Neural progenitor cell (in vitro differentiated cells): ENCODE measurements at regions not wholly inside any gene's neighbourhood (a gene's known extent, or its start where the extent isn't known, plus 50 kb on each side); places are given as distances from the start of the nearest gene placed in this dataset.

ENCODE experiments used
- DNase-seq: peaks from one replicate; pipeline ENCODE4 v3.0.0-alpha.2; 2016; ENCODE audit warnings: low spot score
- H2AFZ ChIP-seq: fragments of 200-600 bp; sonication (generic); replicated peaks from 2 replicates; pipeline ENCODE4 v1.6.1; 2016; ENCODE audit warnings: antibody characterized with exemption
- H3F3A ChIP-seq: fragments of 200-600 bp; sonication (generic); 2 replicates; pipeline ENCODE4 v1.6.1; 2016; ENCODE audit warnings: antibody characterized with exemption, low read depth
- H3K27ac ChIP-seq: fragments of 200-600 bp; sonication (generic); 2 replicates; pipeline ENCODE4 v1.5.1; 2016; ENCODE audit warnings: mild to moderate bottlenecking
- H3K27me3 ChIP-seq: fragments of 200-600 bp; sonication (generic); 2 replicates; pipeline ENCODE4 v1.6.1; 2016; ENCODE audit warnings: mild to moderate bottlenecking, moderate library complexity
- H3K36me3 ChIP-seq: fragments of 200-600 bp; sonication (generic); 2 replicates; pipeline ENCODE4 v1.5.1; 2016
- H3K4me1 ChIP-seq: fragments of 200-600 bp; sonication (generic); 2 replicates; pipeline ENCODE4 v1.6.1; 2016; ENCODE audit warnings: mixed run types
- H3K4me2 ChIP-seq: fragments of 200-600 bp; sonication (generic); 2 replicates; pipeline ENCODE4 v1.6.1; 2016
- H3K4me3 ChIP-seq: fragments of 200-600 bp; sonication (generic); 2 replicates; pipeline ENCODE4 v1.5.1; 2016
- H3K79me2 ChIP-seq: fragments of 200-600 bp; sonication (generic); 2 replicates; pipeline ENCODE4 v1.6.1; 2016; ENCODE audit warnings: low read depth
- H3K9ac ChIP-seq: fragments of 200-600 bp; sonication (generic); 2 replicates; pipeline ENCODE4 v1.6.1; 2016
- H3K9me3 ChIP-seq: fragments of 200-600 bp; sonication (generic); 2 replicates; pipeline ENCODE4 v1.5.1; 2016; ENCODE audit warnings: low read depth
- H4K20me1 ChIP-seq: fragments of 200-600 bp; sonication (generic); 2 replicates; pipeline ENCODE4 v1.6.1; 2016; ENCODE audit warnings: low read depth
- H3K27ac Mint-ChIP-seq: 3 replicates; pipeline ENCODE4 v1.8.0; 2021; ENCODE audit warnings: mixed read lengths
- H3K27me3 Mint-ChIP-seq: 2 replicates; pipeline ENCODE4 v1.8.0; 2022; ENCODE audit warnings: low read depth, mild to moderate bottlenecking, inconsistent platforms, moderate library complexity, mixed read lengths; ENCODE audit not compliant: insufficient read depth
- H3K36me3 Mint-ChIP-seq: 3 replicates; pipeline ENCODE4 v1.8.0; 2021; ENCODE audit warnings: mixed read lengths
- H3K4me1 Mint-ChIP-seq: 3 replicates; pipeline ENCODE4 v1.8.0; 2021; ENCODE audit warnings: mixed read lengths
- H3K4me3 Mint-ChIP-seq: 3 replicates; pipeline ENCODE4 v1.8.0; 2021; ENCODE audit warnings: mild to moderate bottlenecking, moderate library complexity, mixed read lengths
- H3K9me3 Mint-ChIP-seq: 3 replicates; pipeline ENCODE4 v1.8.0; 2020; ENCODE audit warnings: mixed read lengths
- EZH2 ChIP-seq: fragments of 200-600 bp; sonication (generic); IDR thresholded peaks from 2 replicates; pipeline ENCODE4 v1.6.1; 2017; ENCODE audit warnings: antibody characterized with exemption, mild to moderate bottlenecking, moderate library complexity
- EZH2phosphoT487 ChIP-seq: fragments of 200-600 bp; sonication (generic); IDR thresholded peaks from 2 replicates; pipeline ENCODE4 v1.6.1; 2017; ENCODE audit warnings: antibody characterized with exemption
- TF ChIP-seq, protein P1 (sequence below): fragments of 200-600 bp; sonication (generic); IDR thresholded peaks from 2 replicates; pipeline ENCODE4 v1.5.1; 2017; ENCODE audit warnings: antibody characterized with exemption, mild to moderate bottlenecking

DNA sequence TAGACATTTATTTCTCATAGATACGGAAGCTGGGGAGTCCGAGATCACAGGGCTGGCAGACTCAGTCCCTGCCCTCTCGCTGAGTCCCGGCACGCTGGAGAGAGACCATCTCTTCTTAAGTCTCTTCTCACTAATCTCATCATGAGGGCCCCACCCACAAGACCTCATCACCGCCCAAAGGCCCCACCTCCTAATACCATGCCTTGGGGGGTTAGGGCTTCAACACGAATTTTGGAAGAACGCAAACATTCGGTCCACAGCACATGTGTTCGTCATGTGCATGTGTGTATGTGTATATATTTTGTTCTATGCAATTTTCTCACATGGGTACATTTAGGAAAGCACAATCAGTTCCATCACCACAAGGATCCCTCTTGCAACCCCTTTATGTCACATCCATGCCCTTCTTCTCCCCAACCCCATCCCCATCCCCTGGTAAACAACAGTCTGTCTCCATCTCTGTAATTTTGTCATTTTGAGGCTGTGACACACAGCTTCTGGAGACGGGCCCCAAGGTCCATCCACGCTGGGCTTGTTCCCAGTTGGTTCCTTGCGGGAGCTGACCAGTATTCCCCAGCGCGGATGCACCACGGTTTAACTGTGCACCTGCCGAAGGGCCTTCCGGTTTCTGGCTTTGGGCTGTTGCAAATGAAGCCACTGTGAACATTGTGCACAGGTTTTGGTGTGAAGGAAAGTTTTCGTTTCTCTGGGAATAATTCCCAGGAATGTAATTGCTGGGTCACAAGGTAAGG is 317.5 kb upstream of the DIO3 start:
- Histone ChIP-seq H3K36me3 (no peaks in the 10 kb centered on the region), H3K9me3 (no peaks in the 10 kb centered on the region), H4K20me1 (no peaks in the 10 kb centered on the region), H3K4me3 (no peak overlapping the region), H3K27ac (no peak overlapping the region), H2AFZ (no peak overlapping the region), H3K4me2 (no peak overlapping the region), H3K79me2 (no peaks in the 10 kb centered on the region), H3K4me1 (no peaks in the 10 kb centered on the region), H3K27me3 (no peaks in the 10 kb centered on the region), H3F3A (no peaks in the 10 kb centered on the region), H3K9ac (no peak overlapping the region)
- Mint-ChIP-seq H3K4me1 (peaks cover 5% of the 10 kb centered on the region), H3K27me3 (peaks cover 2% of the 10 kb centered on the region), H3K36me3 (no peaks in the 10 kb centered on the region), H3K4me3 (no peak overlapping the region), H3K27ac (no peak overlapping the region), H3K9me3 (peaks cover 4% of the 10 kb centered on the region)
- no peak for DNase-seq
- TF ChIP-seq EZH2: no peak
- TF ChIP-seq, protein P1, sequence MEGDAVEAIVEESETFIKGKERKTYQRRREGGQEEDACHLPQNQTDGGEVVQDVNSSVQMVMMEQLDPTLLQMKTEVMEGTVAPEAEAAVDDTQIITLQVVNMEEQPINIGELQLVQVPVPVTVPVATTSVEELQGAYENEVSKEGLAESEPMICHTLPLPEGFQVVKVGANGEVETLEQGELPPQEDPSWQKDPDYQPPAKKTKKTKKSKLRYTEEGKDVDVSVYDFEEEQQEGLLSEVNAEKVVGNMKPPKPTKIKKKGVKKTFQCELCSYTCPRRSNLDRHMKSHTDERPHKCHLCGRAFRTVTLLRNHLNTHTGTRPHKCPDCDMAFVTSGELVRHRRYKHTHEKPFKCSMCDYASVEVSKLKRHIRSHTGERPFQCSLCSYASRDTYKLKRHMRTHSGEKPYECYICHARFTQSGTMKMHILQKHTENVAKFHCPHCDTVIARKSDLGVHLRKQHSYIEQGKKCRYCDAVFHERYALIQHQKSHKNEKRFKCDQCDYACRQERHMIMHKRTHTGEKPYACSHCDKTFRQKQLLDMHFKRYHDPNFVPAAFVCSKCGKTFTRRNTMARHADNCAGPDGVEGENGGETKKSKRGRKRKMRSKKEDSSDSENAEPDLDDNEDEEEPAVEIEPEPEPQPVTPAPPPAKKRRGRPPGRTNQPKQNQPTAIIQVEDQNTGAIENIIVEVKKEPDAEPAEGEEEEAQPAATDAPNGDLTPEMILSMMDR: no peak
- TF ChIP-seq EZH2phosphoT487: no peak

DNA sequence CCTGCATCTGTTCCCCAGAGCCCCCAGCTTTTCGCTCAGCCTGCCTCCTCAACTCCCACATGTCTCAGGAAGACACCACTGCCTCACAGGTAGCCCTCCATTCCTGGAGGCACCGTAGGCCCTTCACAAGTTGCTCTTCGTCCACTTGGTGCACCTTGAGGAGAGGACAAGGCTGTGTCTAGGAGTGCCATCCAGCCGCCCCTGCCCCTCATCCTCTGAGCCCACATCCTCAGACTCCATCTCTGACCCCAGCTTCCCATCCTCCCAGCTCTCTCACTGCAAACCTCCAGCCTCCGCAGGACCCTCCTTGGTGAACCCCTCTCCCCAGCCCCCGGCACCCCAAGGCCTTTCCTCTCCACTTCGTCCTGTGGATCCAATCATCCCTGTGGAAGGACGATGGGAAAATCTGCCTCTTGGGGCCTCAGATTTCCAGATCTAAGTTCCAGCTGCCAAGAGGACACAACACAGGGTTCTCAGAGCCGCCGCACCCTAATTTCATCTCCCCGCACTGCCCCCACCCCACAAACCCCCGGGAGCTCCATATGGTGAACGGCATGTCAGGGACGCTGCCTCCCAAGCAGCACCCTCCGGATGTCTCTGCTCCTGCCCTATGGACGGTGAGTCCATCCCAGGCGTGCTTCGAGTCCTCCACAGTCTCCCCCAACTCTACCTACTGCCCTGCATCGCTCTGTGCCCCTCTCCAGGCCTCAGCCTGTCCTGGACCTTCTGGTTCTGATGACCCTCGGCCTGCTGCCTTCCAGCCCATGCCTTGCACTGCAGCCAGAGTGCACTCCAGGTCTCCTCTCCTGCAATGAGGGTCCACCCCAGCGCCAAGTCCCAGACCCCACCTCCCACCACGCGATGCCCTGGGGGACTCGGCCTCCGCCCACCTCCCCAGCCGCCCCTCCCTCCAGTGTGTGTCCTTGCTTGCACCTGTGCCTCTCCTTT is 314.1 kb upstream of the DIO3 start:
- no peak overlapping the region for H3K4me2 ChIP-seq
- H3K27me3 Mint-ChIP-seq: peaks cover 2% of the 10 kb centered on the region
- H3K9ac ChIP-seq: no peak overlapping the region
- no peaks in the 10 kb centered on the region for H4K20me1 ChIP-seq
- H3K27me3 ChIP-seq: no peaks in the 10 kb centered on the region
- H3K36me3 ChIP-seq: no peaks in the 10 kb centered on the region
- no peaks in the 10 kb centered on the region for H3K9me3 ChIP-seq
- no peak for TF ChIP-seq EZH2phosphoT487
- TF ChIP-seq, protein P1: no peak
- no peak for TF ChIP-seq EZH2
- H3K9me3 Mint-ChIP-seq: peaks cover 4% of the 10 kb centered on the region
- no peaks in the 10 kb centered on the region for H3K4me1 ChIP-seq
- no peaks in the 10 kb centered on the region for H3F3A ChIP-seq
- H3K4me3 Mint-ChIP-seq: no peak overlapping the region
- H3K4me1 Mint-ChIP-seq: no peaks in the 10 kb centered on the region
- H3K27ac ChIP-seq: no peak overlapping the region
- no peak overlapping the region for H3K27ac Mint-ChIP-seq
- H3K36me3 Mint-ChIP-seq: no peaks in the 10 kb centered on the region
- no peak overlapping the region for H3K4me3 ChIP-seq
- H2AFZ ChIP-seq: no peak overlapping the region
- no peak for DNase-seq
- H3K79me2 ChIP-seq: no peaks in the 10 kb centered on the region

DNA sequence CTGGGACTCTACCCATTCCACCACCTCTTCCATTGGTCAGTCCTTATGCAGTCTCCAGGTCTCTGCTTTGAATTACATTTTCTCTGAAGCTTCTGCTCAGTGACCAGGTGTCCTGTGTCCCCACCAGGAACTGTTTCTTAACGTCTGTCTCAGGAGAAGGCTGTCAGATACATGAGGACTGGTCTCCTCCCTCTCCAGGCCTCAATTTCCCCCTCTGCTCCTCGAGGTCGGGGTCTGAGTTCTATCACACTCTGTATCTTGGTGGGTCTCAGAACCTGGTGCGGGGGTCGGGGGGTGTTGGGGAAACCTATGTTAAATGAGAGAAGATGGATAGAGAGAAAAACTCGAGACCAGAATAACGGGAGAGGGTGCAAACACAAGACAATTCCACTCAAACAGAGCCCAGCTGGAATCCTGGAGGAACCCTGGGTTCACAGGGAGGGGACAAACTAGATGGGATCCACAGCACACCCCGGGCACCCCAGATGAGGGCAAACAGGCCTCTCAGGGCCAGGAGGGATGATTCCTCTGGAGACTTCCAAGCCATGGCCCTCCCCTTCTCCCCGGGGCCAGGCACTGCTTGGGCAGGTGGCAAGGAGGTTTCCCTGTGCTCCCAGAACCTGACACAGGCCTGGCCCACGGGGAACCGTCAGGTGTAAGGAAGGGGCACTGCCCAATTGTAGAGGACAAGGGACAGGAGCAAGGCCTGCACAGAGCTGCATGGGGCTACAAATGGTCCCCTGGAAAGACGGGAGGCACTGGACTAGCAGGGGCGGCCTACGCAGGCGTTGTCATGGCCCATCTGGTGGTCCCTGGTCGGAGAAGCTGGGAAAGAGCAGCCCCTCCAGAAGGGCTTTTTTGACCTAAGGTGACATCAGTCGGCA is 313.2 kb upstream of the DIO3 start:
- no peak overlapping the region for H3K4me2 ChIP-seq
- H3F3A ChIP-seq: no peaks in the 10 kb centered on the region
- no peaks in the 10 kb centered on the region for H3K36me3 ChIP-seq
- Mint-ChIP-seq H3K27me3 (no peaks in the 10 kb centered on the region), H3K9me3 (peaks cover 4% of the 10 kb centered on the region), H3K4me3 (no peak overlapping the region), H3K27ac (no peak overlapping the region), H3K36me3 (no peaks in the 10 kb centered on the region), H3K4me1 (no peaks in the 10 kb centered on the region)
- no peak overlapping the region for H3K4me3 ChIP-seq
- no peak overlapping the region for H3K9ac ChIP-seq
- no peak for DNase-seq
- no peaks in the 10 kb centered on the region for H3K27me3 ChIP-seq
- H2AFZ ChIP-seq: no peak overlapping the region
- H3K4me1 ChIP-seq: no peaks in the 10 kb centered on the region
- TF ChIP-seq, protein P1: no peak
- TF ChIP-seq EZH2 (no peak), EZH2phosphoT487 (no peak)
- no peaks in the 10 kb centered on the region for H3K79me2 ChIP-seq
- no peaks in the 10 kb centered on the region for H3K9me3 ChIP-seq
- H3K27ac ChIP-seq: no peak overlapping the region
- H4K20me1 ChIP-seq: no peaks in the 10 kb centered on the region
